ENCODE measurements at regions not wholly inside any gene's neighbourhood (a gene's known extent, or its start where the extent isn't known, plus 50 kb on each side); places are given as distances from the start of the nearest gene placed in this dataset.
A peak's percentile ranks its signal among the peaks of the same experiment; 100 is the strongest.

GRCh38 chr5:68898951-68899471 lies 194.8 kb upstream of the SLC30A5 start:
- no peak for DNase-seq

- DNase-seq: no peak
These were observed 181.7 kb upstream of the SLC30A5 start for GRCh38 chr5:68911840-68912690.

- DNase-seq: no peak
These were observed 178.7 kb upstream of the SLC30A5 start for GRCh38 chr5:68915079-68915478.

- no peak for DNase-seq
These were observed 175.5 kb upstream of the SLC30A5 start for GRCh38 chr5:68918306-68918705.

- no peak for DNase-seq
These were observed 173.8 kb upstream of the SLC30A5 start for GRCh38 chr5:68919988-68920490.

- no peak for DNase-seq
These were observed 172.9 kb upstream of the SLC30A5 start for GRCh38 chr5:68920888-68921287.

- no peak for DNase-seq
These were observed 171.4 kb upstream of the SLC30A5 start for GRCh38 chr5:68922172-68922987.

- DNase-seq: no peak
These were observed 169.2 kb upstream of the SLC30A5 start for GRCh38 chr5:68924481-68925145.

- DNase-seq: no peak
These were observed 165.1 kb upstream of the SLC30A5 start for GRCh38 chr5:68928617-68929302.

GRCh38 chr5:68930139-68930538 lies 163.7 kb upstream of the SLC30A5 start:
- no peak for DNase-seq

- DNase-seq: peak in 2 of 5 donors; percentile 3 to 9
These were observed 160.9 kb upstream of the SLC30A5 start for GRCh38 chr5:68932830-68933434.

GRCh38 chr5:68942169-68942568 lies 151.6 kb upstream of the SLC30A5 start:
- no peak for DNase-seq

- DNase-seq: no peak
These were observed 147.1 kb upstream of the SLC30A5 start for GRCh38 chr5:68946728-68947127.

GRCh38 chr5:68947986-68948385 lies 145.8 kb upstream of the SLC30A5 start:
- no peak for DNase-seq

- DNase-seq: no peak
These were observed 144.6 kb upstream of the SLC30A5 start for GRCh38 chr5:68949256-68949655.

- DNase-seq: no peak
These were observed 144.1 kb upstream of the SLC30A5 start for GRCh38 chr5:68949711-68950110.

GRCh38 chr5:68950125-68950524 lies 143.7 kb upstream of the SLC30A5 start:
- DNase-seq: no peak

GRCh38 chr5:68950930-68951329 lies 142.9 kb upstream of the SLC30A5 start:
- DNase-seq: no peak

GRCh38 chr5:68953231-68953874 lies 140.5 kb upstream of the SLC30A5 start:
- DNase-seq: no peak

- DNase-seq: no peak
These were observed 139.8 kb upstream of the SLC30A5 start for GRCh38 chr5:68953875-68954617.

GRCh38 chr5:68954618-68954910 lies 139.2 kb upstream of the SLC30A5 start:
- no peak for DNase-seq

All from T-helper 1 cell (primary cell).